Glutamatergic neuron (in vitro differentiated cells): ENCODE measurements at regions not wholly inside any gene's neighbourhood (a gene's known extent, or its start where the extent isn't known, plus 50 kb on each side); places are given as distances from the start of the nearest gene placed in this dataset.

Experiments
- DNase-seq: peaks from one replicate; pipeline ENCODE4 v3.0.0; 2022
- H3K27ac Mint-ChIP-seq: one replicate; pipeline ENCODE4 v1.8.0; 2020; ENCODE audit warnings: mild to moderate bottlenecking, mixed read lengths, inconsistent platforms; ENCODE audit not compliant: unreplicated experiment
- H3K27me3 Mint-ChIP-seq: one replicate; pipeline ENCODE4 v1.8.0; 2020; ENCODE audit warnings: mild to moderate bottlenecking, moderate library complexity, mixed read lengths, inconsistent platforms; ENCODE audit not compliant: unreplicated experiment
- H3K36me3 Mint-ChIP-seq: one replicate; pipeline ENCODE4 v1.8.0; 2020; ENCODE audit warnings: mild to moderate bottlenecking, mixed read lengths, inconsistent platforms; ENCODE audit not compliant: unreplicated experiment
- H3K4me1 Mint-ChIP-seq: one replicate; pipeline ENCODE4 v1.8.0; 2020; ENCODE audit warnings: mild to moderate bottlenecking, low read depth, mixed read lengths, inconsistent platforms; ENCODE audit not compliant: unreplicated experiment
- H3K4me3 Mint-ChIP-seq: one replicate; pipeline ENCODE4 v1.8.0; 2020; ENCODE audit warnings: mild to moderate bottlenecking, mixed read lengths, inconsistent platforms; ENCODE audit not compliant: unreplicated experiment
- H3K9me3 Mint-ChIP-seq: one replicate; pipeline ENCODE4 v1.8.0; 2020; ENCODE audit warnings: mild to moderate bottlenecking, moderate library complexity, mixed read lengths, inconsistent platforms; ENCODE audit not compliant: unreplicated experiment
- TF ChIP-seq, protein P1 (sequence below): fragments of 200-600 bp; sonication (generic); IDR thresholded peaks from one replicate; pipeline ENCODE4 v1.5.0; 2021; ENCODE audit not compliant: partially characterized antibody, unreplicated experiment

DNA sequence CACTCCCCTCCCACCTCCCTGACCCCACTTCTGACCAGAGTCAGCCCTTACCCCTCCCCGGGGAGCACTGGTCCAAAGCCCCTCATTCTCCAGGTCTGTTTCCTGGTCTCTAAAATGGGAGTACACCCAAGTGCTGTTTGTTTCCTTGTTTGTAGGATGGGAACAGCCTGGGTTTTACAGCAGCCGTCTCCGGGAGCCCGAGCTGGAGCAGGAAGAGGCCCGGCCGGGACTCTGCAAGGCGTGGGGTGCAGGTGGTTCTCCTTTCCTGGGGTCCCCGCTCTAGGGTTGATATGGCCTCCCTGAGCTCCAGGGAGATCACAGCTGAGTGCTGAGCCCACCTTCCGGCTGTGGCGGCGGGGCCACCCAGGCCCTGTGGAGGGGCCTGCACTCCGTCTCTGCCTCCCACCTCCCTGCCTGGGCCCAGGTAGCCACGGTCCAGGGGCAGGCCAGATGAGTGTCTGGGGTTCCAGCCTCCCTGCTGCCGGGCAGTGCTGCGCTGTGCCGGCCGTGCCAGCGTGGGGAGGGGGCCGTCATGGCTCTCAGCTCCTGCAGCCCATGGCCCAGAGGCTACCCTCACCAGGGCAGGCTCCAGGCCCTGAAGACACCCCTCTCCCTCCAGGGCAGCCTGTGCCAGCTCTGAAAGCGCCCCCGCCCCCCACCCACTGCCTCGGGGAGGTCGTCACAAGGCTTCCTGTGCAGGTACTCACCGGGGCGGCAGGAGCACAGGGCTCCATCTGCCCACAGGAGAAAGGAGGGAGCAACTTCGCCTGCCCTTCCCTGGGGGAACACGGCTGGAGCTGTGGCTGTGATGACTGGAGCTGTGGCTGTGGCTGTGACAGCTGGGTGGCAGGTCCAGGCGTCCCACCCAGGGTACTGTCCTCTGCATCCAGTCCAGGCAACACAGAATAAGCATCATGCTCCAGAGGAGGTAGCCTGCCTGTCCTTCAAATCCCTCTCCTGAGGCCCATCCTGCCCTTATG, 98.8 kb downstream of the ADRA2C start:
- no peaks in the 10 kb centered on the region for H3K36me3 Mint-ChIP-seq
- DNase-seq, result peak; percentile 16
- peaks cover 5% of the 10 kb centered on the region for H3K27me3 Mint-ChIP-seq
- TF ChIP-seq, protein P1, sequence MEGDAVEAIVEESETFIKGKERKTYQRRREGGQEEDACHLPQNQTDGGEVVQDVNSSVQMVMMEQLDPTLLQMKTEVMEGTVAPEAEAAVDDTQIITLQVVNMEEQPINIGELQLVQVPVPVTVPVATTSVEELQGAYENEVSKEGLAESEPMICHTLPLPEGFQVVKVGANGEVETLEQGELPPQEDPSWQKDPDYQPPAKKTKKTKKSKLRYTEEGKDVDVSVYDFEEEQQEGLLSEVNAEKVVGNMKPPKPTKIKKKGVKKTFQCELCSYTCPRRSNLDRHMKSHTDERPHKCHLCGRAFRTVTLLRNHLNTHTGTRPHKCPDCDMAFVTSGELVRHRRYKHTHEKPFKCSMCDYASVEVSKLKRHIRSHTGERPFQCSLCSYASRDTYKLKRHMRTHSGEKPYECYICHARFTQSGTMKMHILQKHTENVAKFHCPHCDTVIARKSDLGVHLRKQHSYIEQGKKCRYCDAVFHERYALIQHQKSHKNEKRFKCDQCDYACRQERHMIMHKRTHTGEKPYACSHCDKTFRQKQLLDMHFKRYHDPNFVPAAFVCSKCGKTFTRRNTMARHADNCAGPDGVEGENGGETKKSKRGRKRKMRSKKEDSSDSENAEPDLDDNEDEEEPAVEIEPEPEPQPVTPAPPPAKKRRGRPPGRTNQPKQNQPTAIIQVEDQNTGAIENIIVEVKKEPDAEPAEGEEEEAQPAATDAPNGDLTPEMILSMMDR, result no peak
- H3K4me1 Mint-ChIP-seq, result peaks cover 1% of the 10 kb centered on the region
- H3K9me3 Mint-ChIP-seq, result no peaks in the 10 kb centered on the region
- no peak overlapping the region for H3K4me3 Mint-ChIP-seq
- H3K27ac Mint-ChIP-seq, result peak overlapping the region; percentile 52

DNA sequence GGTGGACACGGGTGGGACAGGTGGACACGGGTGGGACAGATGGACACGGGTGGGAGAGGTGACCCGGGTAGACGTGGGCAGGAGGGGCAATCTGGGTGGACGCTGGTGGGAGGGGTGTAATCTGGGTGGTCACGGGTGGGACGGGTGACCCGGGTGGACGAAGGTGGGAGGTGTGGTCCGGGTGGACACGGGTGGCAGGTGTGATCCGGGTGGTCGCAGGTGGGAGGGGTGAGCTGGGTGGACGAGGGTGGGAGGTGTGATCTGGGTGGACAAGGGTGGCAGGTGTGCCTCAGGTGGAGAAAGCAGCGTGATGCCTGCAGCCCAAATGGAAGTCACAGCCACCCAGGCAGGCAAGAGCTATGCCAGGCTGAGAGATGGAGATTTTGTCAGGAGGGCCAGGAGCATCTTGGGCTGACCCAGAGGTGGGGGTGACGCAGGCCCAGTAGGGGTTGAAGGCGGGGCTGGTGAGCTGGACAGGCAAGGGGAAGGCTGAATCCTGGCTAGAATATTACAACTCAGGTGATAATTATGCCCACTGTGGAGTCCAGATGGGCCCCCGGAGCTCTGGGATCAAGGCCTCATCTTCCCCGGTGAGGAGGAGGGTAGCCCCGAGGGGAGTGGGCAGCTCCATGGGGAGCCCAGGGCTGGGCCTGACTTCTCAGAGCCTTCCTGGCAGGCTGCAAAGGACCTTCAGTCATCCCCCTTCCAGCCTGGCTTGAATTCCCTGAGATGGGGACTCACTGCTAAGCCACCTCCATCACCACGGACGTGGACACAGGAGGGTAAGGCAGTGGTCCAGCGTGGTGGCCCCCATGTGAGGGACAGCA, 100.0 kb downstream of the ADRA2C start:
- H3K9me3 Mint-ChIP-seq, result peaks cover 4% of the 10 kb centered on the region
- H3K4me3 Mint-ChIP-seq, result no peak overlapping the region
- H3K27me3 Mint-ChIP-seq, result peaks cover 9% of the 10 kb centered on the region
- TF ChIP-seq, protein P1, result no peak
- peaks cover 5% of the 10 kb centered on the region for H3K4me1 Mint-ChIP-seq
- peak; percentile 10 for DNase-seq
- no peak overlapping the region for H3K27ac Mint-ChIP-seq
- no peaks in the 10 kb centered on the region for H3K36me3 Mint-ChIP-seq

DNA sequence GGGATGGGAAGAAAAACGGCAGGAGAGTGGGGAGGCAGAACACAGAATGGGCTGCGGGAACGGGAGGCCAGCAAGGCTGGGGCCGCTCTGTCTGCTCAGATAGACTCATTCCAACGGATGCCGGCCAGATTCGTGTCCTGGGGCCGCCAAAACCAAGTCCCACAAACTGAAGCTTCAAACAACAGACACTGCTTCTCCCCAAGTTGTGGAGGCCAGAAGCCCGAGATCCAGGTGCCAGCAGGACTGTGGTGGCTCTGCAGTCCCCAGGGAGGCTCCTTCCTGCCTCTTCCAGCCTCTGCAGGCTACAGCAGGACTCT, 100.6 kb downstream of the ADRA2C start:
- H3K4me3 Mint-ChIP-seq, result no peak overlapping the region
- peaks cover 9% of the 10 kb centered on the region for H3K27me3 Mint-ChIP-seq
- H3K9me3 Mint-ChIP-seq, result peaks cover 4% of the 10 kb centered on the region
- DNase-seq, result peak; percentile 16
- TF ChIP-seq, protein P1, result no peak
- H3K27ac Mint-ChIP-seq, result no peak overlapping the region
- H3K36me3 Mint-ChIP-seq, result no peaks in the 10 kb centered on the region
- peaks cover 5% of the 10 kb centered on the region for H3K4me1 Mint-ChIP-seq

DNA sequence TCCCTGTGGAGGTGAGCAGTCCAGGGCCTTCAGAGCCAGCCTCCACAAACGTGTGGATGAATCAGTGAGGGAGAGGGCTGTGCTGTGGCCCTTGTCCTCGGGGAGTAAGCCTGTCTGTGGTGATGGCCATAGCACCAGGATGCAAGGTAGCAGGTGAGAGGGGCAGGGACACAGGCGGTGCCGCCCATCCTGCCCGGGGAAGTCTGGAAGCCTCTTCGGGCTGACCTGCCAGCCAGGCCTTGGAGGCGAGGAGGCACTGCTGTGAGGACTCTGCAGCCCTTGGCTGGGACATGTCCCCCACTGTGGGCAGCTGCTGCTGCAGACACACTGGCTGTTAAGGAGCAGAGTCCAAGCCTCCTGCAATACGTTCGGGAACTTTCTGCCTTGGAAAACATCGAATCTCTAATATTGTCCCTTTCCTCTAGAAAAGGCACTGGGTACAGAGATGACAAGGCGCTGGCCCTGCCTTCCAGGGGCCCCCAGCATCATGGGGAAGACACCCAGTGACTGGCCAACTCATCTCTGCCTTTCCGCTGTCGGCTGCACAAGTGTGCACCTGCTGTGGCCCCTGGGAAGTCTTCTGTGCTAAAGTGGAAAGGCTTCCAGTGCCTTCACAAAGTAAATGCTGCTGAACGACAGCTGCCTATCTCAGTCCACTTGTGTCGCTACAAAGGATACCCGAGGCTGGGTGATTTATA, 101.4 kb downstream of the ADRA2C start:
- TF ChIP-seq, protein P1, result no peak
- H3K4me3 Mint-ChIP-seq, result no peak overlapping the region
- DNase-seq, result peak; percentile 5
- H3K4me1 Mint-ChIP-seq, result peaks cover 5% of the 10 kb centered on the region
- H3K36me3 Mint-ChIP-seq, result no peaks in the 10 kb centered on the region
- H3K27me3 Mint-ChIP-seq, result peaks cover 9% of the 10 kb centered on the region
- H3K9me3 Mint-ChIP-seq, result peaks cover 4% of the 10 kb centered on the region
- H3K27ac Mint-ChIP-seq, result no peak overlapping the region
